ENCODE measurements at regions not wholly inside any gene's neighbourhood (a gene's known extent, or its start where the extent isn't known, plus 50 kb on each side); places are given as distances from the start of the nearest gene placed in this dataset.

GRCh38 chr7:41508755-41509154 is 194.1 kb downstream of the INHBA start:
- TF ChIP-seq, protein P1, sequence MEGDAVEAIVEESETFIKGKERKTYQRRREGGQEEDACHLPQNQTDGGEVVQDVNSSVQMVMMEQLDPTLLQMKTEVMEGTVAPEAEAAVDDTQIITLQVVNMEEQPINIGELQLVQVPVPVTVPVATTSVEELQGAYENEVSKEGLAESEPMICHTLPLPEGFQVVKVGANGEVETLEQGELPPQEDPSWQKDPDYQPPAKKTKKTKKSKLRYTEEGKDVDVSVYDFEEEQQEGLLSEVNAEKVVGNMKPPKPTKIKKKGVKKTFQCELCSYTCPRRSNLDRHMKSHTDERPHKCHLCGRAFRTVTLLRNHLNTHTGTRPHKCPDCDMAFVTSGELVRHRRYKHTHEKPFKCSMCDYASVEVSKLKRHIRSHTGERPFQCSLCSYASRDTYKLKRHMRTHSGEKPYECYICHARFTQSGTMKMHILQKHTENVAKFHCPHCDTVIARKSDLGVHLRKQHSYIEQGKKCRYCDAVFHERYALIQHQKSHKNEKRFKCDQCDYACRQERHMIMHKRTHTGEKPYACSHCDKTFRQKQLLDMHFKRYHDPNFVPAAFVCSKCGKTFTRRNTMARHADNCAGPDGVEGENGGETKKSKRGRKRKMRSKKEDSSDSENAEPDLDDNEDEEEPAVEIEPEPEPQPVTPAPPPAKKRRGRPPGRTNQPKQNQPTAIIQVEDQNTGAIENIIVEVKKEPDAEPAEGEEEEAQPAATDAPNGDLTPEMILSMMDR (conservative IDR thresholded peaks at IDR 0.05; ENCODE audit: low read length): no peak
- no peak for TF ChIP-seq EZH2phosphoT487 (IDR thresholded peaks at IDR 0.05; ENCODE audit: borderline replicate concordance)
